ENCODE measurements at regions not wholly inside any gene's neighbourhood (a gene's known extent, or its start where the extent isn't known, plus 50 kb on each side); places are given as distances from the start of the nearest gene placed in this dataset.

DNA sequence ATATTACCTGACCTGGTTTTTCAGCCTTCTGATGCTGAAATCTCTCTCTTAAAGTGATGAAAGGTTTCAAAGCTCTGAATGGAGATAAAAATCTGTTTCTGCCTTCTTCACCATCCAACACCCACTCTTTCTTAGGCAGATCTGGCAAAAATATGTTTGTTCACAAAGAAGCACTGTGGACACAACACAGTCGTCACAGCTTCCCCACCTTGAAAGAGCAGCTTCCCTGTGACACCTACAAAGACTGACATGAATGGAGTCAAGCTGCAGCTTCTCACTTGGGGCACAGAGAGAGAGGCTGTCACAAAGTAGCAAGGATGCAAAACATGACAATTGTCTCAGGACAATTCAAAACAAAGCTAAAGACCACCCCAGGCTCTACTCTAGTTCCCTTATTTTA lies 86.5 kb downstream of the ICOS start:
- TF ChIP-seq, protein P1, sequence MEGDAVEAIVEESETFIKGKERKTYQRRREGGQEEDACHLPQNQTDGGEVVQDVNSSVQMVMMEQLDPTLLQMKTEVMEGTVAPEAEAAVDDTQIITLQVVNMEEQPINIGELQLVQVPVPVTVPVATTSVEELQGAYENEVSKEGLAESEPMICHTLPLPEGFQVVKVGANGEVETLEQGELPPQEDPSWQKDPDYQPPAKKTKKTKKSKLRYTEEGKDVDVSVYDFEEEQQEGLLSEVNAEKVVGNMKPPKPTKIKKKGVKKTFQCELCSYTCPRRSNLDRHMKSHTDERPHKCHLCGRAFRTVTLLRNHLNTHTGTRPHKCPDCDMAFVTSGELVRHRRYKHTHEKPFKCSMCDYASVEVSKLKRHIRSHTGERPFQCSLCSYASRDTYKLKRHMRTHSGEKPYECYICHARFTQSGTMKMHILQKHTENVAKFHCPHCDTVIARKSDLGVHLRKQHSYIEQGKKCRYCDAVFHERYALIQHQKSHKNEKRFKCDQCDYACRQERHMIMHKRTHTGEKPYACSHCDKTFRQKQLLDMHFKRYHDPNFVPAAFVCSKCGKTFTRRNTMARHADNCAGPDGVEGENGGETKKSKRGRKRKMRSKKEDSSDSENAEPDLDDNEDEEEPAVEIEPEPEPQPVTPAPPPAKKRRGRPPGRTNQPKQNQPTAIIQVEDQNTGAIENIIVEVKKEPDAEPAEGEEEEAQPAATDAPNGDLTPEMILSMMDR (IDR thresholded peaks at IDR 0.05): no peak
- TF ChIP-seq POLR2A (IDR thresholded peaks at IDR 0.05): no peak
